Vagina (tissue), 2 donors: ENCODE measurements at regions not wholly inside any gene's neighbourhood (a gene's known extent, or its start where the extent isn't known, plus 50 kb on each side); places are given as distances from the start of the nearest gene placed in this dataset.

Source experiments
- DNase-seq, 2 donors: peaks; one replicate each; pipeline ENCODE4 v3.0.0-alpha.2; 2017; ENCODE audit errors: extremely low spot score in 2 of 2
- H3K27ac ChIP-seq: fragments of 200-600 bp; sonication (generic); one replicate; pipeline ENCODE4 v1.5.1; 2019
- H3K27me3 ChIP-seq: fragments of 200-600 bp; sonication (generic); one replicate; pipeline ENCODE4 v1.5.1; 2019
- H3K36me3 ChIP-seq, 2 donors: fragments of 200-600 bp; sonication (generic); one replicate each; pipeline ENCODE4 v1.5.1; 2017 to 2019
- H3K4me1 ChIP-seq: fragments of 200-600 bp; sonication (generic); one replicate; pipeline ENCODE4 v1.5.1; 2019
- H3K4me3 ChIP-seq, 2 donors: fragments of 200-600 bp; sonication (generic); 1 replicate in 1 of 2; 2 replicates in 1 of 2; pipeline ENCODE4 v1.5.1; 2016 to 2019
- H3K9me3 ChIP-seq: fragments of 200-600 bp; sonication (generic); one replicate; pipeline ENCODE4 v1.5.1; 2019
- POLR2A ChIP-seq, 2 donors: fragments of 450-650 bp; IDR thresholded peaks; one replicate each; pipeline ENCODE4 v1.6.1; 2017; ENCODE audit warnings: antibody characterized with exemption in 2 of 2, mild to moderate bottlenecking in 2 of 2, moderate library complexity in 2 of 2
- POLR2AphosphoS5 ChIP-seq, 2 donors: sonication (generic); formaldehyde crosslinking; IDR thresholded peaks; one replicate each; pipeline ENCODE4 v1.9.0; 2017; ENCODE audit warnings: antibody characterized with exemption in 2 of 2, mild to moderate bottlenecking in 2 of 2, low read depth in 1 of 2; ENCODE audit not compliant: insufficient read depth in 1 of 2
- intact Hi-C: fragments of 100-400 bp; cut with DNase I; formaldehyde crosslinking; loops from one replicate; pipeline ENCODE4 v1.15.1; 2023
- TF ChIP-seq, protein P1 (sequence below), 3 experiments: fragments of 450-650 bp in 2 of 3; fragments of 200-600 bp in 1 of 3; sonication (generic) in 1 of 3; IDR thresholded peaks; one replicate each; pipeline ENCODE4 v1.5.1; 2017 to 2019; ENCODE audit warnings: antibody characterized with exemption in 3 of 3, mild to moderate bottlenecking in 2 of 3, moderate library complexity in 2 of 3

DNA sequence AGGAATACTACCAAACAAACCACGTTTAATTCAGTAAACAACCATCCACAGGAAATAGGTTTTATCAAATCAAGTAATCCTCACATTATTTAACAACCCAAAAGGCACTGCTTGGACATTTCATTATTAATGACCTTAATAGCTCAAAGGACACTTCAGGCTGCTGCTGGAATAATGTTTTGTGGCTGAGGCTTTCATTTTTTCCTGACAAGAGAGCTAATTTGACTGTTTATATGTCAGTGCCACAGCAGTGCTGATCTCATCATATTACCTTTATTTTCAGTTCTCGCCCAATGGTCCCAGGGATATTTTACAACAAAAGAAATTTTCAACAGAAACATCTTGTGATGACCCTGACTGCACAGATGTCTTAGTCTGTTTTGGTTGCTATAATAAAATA is 589.8 kb upstream of the GRAMD2B start:
- H3K27me3 ChIP-seq, result no peaks in the 10 kb centered on the region
- intact Hi-C loops, result no loop called here
- TF ChIP-seq POLR2A (IDR thresholded peaks at IDR 0.05) (no peak), POLR2AphosphoS5 (IDR thresholded peaks at IDR 0.05; ENCODE audit: insufficient read depth in 1 of 2, low read depth in 1 of 2) (no peak)
- TF ChIP-seq, protein P1, sequence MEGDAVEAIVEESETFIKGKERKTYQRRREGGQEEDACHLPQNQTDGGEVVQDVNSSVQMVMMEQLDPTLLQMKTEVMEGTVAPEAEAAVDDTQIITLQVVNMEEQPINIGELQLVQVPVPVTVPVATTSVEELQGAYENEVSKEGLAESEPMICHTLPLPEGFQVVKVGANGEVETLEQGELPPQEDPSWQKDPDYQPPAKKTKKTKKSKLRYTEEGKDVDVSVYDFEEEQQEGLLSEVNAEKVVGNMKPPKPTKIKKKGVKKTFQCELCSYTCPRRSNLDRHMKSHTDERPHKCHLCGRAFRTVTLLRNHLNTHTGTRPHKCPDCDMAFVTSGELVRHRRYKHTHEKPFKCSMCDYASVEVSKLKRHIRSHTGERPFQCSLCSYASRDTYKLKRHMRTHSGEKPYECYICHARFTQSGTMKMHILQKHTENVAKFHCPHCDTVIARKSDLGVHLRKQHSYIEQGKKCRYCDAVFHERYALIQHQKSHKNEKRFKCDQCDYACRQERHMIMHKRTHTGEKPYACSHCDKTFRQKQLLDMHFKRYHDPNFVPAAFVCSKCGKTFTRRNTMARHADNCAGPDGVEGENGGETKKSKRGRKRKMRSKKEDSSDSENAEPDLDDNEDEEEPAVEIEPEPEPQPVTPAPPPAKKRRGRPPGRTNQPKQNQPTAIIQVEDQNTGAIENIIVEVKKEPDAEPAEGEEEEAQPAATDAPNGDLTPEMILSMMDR (IDR thresholded peaks at IDR 0.05), result no peak

DNA sequence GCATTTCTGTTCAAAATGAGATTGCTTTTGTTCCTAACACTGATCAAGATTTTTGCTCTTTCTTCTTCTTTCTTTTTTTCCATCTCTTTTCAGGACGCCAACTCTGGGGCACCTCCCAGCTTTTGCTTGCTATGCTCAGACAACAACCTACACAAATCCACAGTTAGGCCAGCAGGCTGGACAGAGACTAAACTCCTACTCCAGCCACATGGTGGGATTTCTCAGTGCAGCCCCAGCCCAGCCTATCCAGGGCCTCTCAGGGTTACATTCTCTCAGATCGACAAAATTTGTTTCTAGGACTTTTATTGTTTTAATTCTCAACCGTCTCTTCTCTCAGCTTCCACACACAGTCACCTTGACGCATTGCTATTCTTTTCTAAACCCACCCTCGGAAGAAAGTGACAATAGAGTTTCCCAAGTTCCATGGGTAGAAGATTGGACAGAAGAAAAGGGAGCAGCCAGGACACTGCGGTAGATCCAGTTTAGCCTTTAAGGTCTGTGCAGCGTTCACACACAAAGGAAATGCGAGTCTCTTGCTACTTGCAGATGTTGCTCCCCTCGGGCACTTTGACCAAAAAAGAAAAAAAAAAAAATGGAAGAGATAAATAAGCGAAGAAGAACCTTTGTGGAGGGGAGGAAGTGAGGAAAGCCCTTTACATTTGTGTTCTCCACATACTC is 588.6 kb upstream of the GRAMD2B start:
- Histone ChIP-seq H3K36me3 (no peaks in the 10 kb centered on the region), H3K27ac (no peak overlapping the region), H3K27me3 (no peaks in the 10 kb centered on the region), H3K4me1 (no peaks in the 10 kb centered on the region), H3K4me3 (no peak overlapping the region), H3K9me3 (no peaks in the 10 kb centered on the region)
- no peak for TF ChIP-seq POLR2A (IDR thresholded peaks at IDR 0.05)
- intact Hi-C loops, result no loop called here
- DNase-seq, result no peak

More for the DNA sequence above, 589.8 kb upstream of the GRAMD2B start:
- H3K4me1 ChIP-seq, result no peaks in the 10 kb centered on the region
- H3K4me3 ChIP-seq, result no peak overlapping the region
- H3K27ac ChIP-seq, result no peak overlapping the region
- no peak for DNase-seq
- no peaks in the 10 kb centered on the region for H3K9me3 ChIP-seq
- H3K36me3 ChIP-seq, result no peaks in the 10 kb centered on the region

DNA sequence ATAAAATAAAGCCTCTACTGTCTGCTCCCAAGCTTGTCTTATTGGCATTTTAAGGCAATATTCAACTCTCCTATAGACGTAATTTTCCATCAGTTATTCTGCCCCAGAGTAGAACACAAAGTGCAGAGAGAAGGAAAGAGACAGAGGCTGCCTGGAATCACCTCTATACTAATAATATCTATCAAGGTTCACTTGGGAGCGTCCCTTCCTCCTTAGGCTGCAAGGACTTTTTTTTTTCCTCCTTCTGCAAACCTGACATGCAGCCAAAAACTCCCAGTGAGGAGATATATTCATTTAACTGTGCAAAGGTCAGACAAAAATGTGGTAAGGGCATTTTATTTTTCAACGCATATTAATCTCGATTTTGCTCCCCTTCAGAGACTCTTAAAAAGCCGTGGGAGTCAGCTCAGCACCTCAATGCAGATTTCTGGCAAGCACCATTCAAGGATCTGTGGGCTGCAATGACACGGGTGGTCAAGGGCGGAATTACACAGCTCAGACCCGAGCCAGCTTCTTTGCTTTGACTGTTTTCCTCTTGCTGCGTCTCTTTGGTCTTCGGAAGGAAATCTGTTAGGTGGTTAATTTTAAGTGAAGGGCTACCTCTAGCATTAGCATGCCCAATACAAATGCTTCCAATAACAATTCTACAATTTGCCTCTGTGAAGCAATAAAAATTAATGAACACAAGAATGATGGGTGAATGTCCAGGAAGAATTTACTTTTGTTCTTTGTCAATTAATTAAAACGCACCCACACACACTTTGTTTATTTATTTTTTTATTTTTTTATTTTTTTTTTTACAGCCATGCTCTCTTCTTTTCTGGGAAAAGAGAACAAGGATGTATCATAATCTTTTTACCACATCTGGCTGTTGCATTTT is 587.7 kb upstream of the GRAMD2B start:
- H3K4me3 ChIP-seq, result no peak overlapping the region

DNA sequence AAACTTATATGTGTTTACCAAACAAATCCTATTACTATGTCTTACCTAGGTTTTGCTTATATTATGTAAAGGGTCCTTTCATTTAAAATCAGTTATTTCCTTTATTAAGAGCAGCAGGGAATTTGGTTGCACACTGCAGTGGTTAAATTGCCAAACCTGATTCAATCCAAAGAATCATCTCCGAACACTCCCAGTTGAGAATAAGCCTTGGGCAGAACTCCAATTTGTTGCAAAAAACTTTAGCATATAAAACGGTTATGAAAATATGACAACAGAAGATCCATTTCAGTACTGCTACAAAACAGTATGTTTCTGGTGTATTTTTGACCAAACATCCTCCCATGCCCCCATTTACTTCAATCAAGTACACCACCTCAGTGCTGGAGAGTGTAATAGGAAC is 587.0 kb upstream of the GRAMD2B start:
- Histone ChIP-seq H3K36me3 (no peaks in the 10 kb centered on the region), H3K27ac (no peak overlapping the region), H3K27me3 (no peaks in the 10 kb centered on the region), H3K4me1 (no peaks in the 10 kb centered on the region), H3K9me3 (no peaks in the 10 kb centered on the region), H3K4me3 (no peak overlapping the region)
- intact Hi-C loops, result no loop called here
- TF ChIP-seq, protein P1 (IDR thresholded peaks at IDR 0.05), result no peak
- TF ChIP-seq POLR2A (IDR thresholded peaks at IDR 0.05), result no peak
- TF ChIP-seq POLR2AphosphoS5 (IDR thresholded peaks at IDR 0.05; ENCODE audit: insufficient read depth in 1 of 2, low read depth in 1 of 2), result no peak
- no peak for DNase-seq

More for the DNA sequence above, 587.7 kb upstream of the GRAMD2B start:
- H3K27me3 ChIP-seq, result no peaks in the 10 kb centered on the region
- no peak for DNase-seq
- no peaks in the 10 kb centered on the region for H3K4me1 ChIP-seq
- H3K36me3 ChIP-seq, result no peaks in the 10 kb centered on the region
- H3K27ac ChIP-seq, result no peak overlapping the region
- TF ChIP-seq POLR2A (IDR thresholded peaks at IDR 0.05) (no peak), POLR2AphosphoS5 (IDR thresholded peaks at IDR 0.05; ENCODE audit: insufficient read depth in 1 of 2, low read depth in 1 of 2) (no peak)
- TF ChIP-seq, protein P1 (IDR thresholded peaks at IDR 0.05), result peak in 2 of 3 experiments; percentile 24 to 32
- no peaks in the 10 kb centered on the region for H3K9me3 ChIP-seq
- intact Hi-C loops, result no loop called here

DNA sequence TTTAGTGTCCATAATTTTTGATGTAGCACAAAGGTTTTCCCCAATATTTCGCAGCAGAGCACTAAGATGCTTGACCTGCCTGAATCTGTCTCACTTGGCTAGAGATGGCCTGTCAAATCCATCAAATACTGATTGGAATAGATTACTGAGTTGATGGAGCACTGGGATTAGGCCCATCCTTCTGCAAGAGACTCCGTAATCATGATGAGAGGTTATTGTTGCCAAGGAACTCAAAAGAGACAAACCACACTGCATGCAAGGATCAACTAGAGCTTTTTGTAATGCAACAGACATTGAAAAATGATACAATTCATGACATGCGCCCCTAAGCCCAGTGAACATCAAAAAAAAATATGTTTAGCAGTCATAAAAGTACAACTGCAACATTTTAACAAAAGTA is 585.3 kb upstream of the GRAMD2B start:
- no peaks in the 10 kb centered on the region for H3K4me1 ChIP-seq
- no peaks in the 10 kb centered on the region for H3K36me3 ChIP-seq
- H3K27ac ChIP-seq, result no peak overlapping the region
- H3K27me3 ChIP-seq, result no peaks in the 10 kb centered on the region
- no peak overlapping the region for H3K4me3 ChIP-seq
- TF ChIP-seq, protein P1 (IDR thresholded peaks at IDR 0.05), result no peak
- TF ChIP-seq POLR2A (IDR thresholded peaks at IDR 0.05) (no peak), POLR2AphosphoS5 (IDR thresholded peaks at IDR 0.05; ENCODE audit: insufficient read depth in 1 of 2, low read depth in 1 of 2) (no peak)
- intact Hi-C loops, result no loop called here
- no peaks in the 10 kb centered on the region for H3K9me3 ChIP-seq
- DNase-seq, result no peak
